KMS-11 (cell line): ENCODE measurements at regions not wholly inside any gene's neighbourhood (a gene's known extent, or its start where the extent isn't known, plus 50 kb on each side); places are given as distances from the start of the nearest gene placed in this dataset.

Experiments used
- H2AFZ ChIP-seq: fragments of 200-600 bp; sonication (generic); 2 replicates; pipeline ENCODE4 v1.6.1; 2016; ENCODE audit warnings: antibody characterized with exemption, mixed run types, low read depth
- H3K27ac ChIP-seq: fragments of 200-600 bp; sonication (generic); 2 replicates; pipeline ENCODE4 v1.6.1; 2016; ENCODE audit warnings: mild to moderate bottlenecking, mixed run types
- H3K27me3 ChIP-seq: fragments of 200-600 bp; sonication (generic); 2 replicates; pipeline ENCODE4 v1.6.1; 2017; ENCODE audit warnings: mild to moderate bottlenecking, low read depth, mixed run types, moderate library complexity; ENCODE audit not compliant: insufficient read depth
- H3K36me3 ChIP-seq: fragments of 200-600 bp; sonication (generic); 2 replicates; pipeline ENCODE4 v1.6.1; 2017; ENCODE audit warnings: mild to moderate bottlenecking, mixed run types; ENCODE audit not compliant: insufficient read depth
- H3K4me1 ChIP-seq: fragments of 200-600 bp; sonication (generic); 2 replicates; pipeline ENCODE4 v1.6.1; 2016; ENCODE audit warnings: mild to moderate bottlenecking, low read depth, mixed run types; ENCODE audit not compliant: poor library complexity, severe bottlenecking
- H3K4me2 ChIP-seq: fragments of 200-600 bp; sonication (generic); 2 replicates; pipeline ENCODE4 v1.7.0; 2016; ENCODE audit warnings: mild to moderate bottlenecking, mixed run types
- H3K4me3 ChIP-seq: fragments of 200-600 bp; sonication (generic); IDR thresholded peaks from 2 replicates; pipeline ENCODE4 v1.6.1; 2017; ENCODE audit warnings: low read depth, low read length, mixed read lengths; ENCODE audit not compliant: insufficient read depth
- H3K79me2 ChIP-seq: fragments of 200-600 bp; sonication (generic); 2 replicates; pipeline ENCODE4 v1.6.1; 2016; ENCODE audit warnings: low read depth, mixed run types; ENCODE audit not compliant: insufficient read depth
- H3K9ac ChIP-seq: fragments of 200-600 bp; sonication (generic); 2 replicates; pipeline ENCODE4 v1.6.1; 2016; ENCODE audit warnings: mild to moderate bottlenecking, mixed run types
- H4K20me1 ChIP-seq: fragments of 200-600 bp; sonication (generic); 2 replicates; pipeline ENCODE4 v1.6.1; 2016; ENCODE audit warnings: mild to moderate bottlenecking, mixed run types; ENCODE audit not compliant: insufficient read depth
- TF ChIP-seq, protein P1 (sequence below): fragments of 200-600 bp; sonication (generic); conservative IDR thresholded peaks from 2 replicates; pipeline ENCODE4 v1.6.1; 2017; ENCODE audit warnings: low read depth, mild to moderate bottlenecking, antibody characterized with exemption, low read length, moderate library complexity, mixed read lengths

DNA sequence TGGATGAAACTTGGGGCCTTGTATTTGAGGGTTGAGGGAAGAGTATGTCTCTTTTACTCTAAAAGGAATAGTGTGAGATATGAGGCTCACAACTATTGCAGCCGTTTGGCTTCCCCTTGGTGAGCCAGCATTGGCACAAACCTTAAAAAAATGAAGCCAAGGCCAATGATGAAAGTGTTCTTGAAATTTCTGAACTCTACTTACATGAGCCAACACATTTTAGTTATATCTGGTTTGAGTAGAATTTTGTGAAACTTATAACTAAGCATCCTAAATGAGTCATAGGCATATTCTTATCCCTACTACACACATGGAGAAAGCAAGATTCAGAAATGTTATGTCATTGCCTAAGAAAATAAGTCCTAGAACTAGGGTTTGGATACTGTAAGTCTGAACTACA is 55.3 kb upstream of the ACSS3 start:
- TF ChIP-seq, protein P1, sequence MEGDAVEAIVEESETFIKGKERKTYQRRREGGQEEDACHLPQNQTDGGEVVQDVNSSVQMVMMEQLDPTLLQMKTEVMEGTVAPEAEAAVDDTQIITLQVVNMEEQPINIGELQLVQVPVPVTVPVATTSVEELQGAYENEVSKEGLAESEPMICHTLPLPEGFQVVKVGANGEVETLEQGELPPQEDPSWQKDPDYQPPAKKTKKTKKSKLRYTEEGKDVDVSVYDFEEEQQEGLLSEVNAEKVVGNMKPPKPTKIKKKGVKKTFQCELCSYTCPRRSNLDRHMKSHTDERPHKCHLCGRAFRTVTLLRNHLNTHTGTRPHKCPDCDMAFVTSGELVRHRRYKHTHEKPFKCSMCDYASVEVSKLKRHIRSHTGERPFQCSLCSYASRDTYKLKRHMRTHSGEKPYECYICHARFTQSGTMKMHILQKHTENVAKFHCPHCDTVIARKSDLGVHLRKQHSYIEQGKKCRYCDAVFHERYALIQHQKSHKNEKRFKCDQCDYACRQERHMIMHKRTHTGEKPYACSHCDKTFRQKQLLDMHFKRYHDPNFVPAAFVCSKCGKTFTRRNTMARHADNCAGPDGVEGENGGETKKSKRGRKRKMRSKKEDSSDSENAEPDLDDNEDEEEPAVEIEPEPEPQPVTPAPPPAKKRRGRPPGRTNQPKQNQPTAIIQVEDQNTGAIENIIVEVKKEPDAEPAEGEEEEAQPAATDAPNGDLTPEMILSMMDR, result no peak
- no peaks in the 10 kb centered on the region for H3K36me3 ChIP-seq
- no peak overlapping the region for H2AFZ ChIP-seq
- H3K4me3 ChIP-seq, result no peak overlapping the region
- no peaks in the 10 kb centered on the region for H3K27me3 ChIP-seq
- no peaks in the 10 kb centered on the region for H3K4me1 ChIP-seq
- no peak overlapping the region for H3K9ac ChIP-seq
- no peak overlapping the region for H3K4me2 ChIP-seq
- H3K27ac ChIP-seq, result no peak overlapping the region
- H3K79me2 ChIP-seq, result no peaks in the 10 kb centered on the region
- no peaks in the 10 kb centered on the region for H4K20me1 ChIP-seq

DNA sequence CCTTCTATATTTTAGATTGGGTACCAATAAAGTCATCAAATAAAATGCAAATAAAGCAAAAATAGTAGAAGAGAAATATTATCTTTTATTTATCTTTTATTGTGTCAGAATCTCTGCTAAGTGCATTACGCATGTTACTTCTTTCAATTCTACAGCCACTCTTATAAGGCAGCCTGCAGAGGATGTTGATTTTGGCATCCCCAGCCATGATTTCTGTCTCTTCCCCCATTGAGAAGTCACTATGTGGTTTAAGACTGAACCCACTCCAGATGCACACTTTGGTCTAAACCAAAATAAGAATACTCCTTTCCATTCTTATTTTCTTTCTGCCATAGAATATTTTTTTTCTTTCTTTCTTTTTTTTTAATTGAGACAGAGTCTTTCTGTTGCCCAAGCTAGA is 56.0 kb upstream of the ACSS3 start:
- H3K79me2 ChIP-seq, result no peaks in the 10 kb centered on the region
- H4K20me1 ChIP-seq, result no peaks in the 10 kb centered on the region
- H3K9ac ChIP-seq, result no peak overlapping the region
- no peaks in the 10 kb centered on the region for H3K4me1 ChIP-seq
- H3K4me2 ChIP-seq, result no peak overlapping the region
- H3K4me3 ChIP-seq, result no peak overlapping the region
- no peak overlapping the region for H2AFZ ChIP-seq
- no peaks in the 10 kb centered on the region for H3K27me3 ChIP-seq
- TF ChIP-seq, protein P1, result no peak
- H3K27ac ChIP-seq, result no peak overlapping the region
- no peaks in the 10 kb centered on the region for H3K36me3 ChIP-seq

DNA sequence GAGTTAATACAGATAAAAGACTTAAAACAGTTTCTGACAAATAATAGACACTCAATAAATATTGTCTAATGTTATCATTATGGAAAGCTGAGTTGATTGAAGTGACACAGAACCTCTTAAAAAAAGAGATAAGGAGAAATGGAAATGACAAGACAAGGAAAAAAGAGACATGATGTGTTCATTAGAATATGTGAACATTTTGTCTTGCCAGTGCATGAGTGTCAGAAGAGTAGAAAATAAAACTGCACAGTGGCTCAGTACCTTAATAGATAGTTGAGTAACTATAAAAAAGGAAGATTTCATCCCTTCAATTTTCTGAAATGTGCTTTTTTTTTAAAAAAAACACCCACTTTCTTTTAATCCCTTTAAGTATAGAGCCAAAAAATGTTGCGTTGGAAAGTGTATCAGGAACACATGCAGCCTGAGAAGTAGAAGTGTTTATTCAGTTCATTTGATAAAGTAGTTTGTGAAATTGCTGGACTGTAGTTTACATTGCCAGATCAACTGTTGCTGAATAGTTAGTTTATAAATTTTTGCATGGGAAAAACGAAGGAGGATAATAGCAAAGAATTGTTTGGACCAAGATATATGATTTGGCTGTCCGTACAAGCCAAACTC is 56.6 kb upstream of the ACSS3 start:
- H3K27ac ChIP-seq, result no peak overlapping the region
- no peak overlapping the region for H3K9ac ChIP-seq
- no peaks in the 10 kb centered on the region for H4K20me1 ChIP-seq
- TF ChIP-seq, protein P1, result no peak
- no peak overlapping the region for H3K4me3 ChIP-seq
- H3K4me1 ChIP-seq, result no peaks in the 10 kb centered on the region
- H3K27me3 ChIP-seq, result no peaks in the 10 kb centered on the region
- H3K4me2 ChIP-seq, result no peak overlapping the region
- H3K79me2 ChIP-seq, result no peaks in the 10 kb centered on the region
- H3K36me3 ChIP-seq, result no peaks in the 10 kb centered on the region
- H2AFZ ChIP-seq, result no peak overlapping the region

DNA sequence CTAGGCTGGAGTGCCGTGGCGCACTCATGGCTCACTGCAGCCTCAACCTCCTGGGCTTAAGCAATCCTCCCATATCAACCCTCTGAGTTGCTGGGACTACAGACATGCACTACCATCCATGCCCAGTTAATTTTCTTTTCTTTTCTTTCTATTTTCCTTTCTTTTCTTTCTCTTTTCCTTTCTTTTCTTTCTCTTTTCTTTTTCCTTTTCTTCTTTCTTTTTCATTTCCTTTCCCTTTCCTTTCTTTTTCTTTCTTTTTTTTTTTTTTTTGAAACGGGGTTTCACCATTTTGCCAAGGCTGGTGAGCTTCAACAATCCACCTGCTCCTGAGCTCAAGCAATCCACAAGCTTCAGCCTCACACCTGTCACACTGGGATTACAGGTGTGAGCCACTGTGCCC is 60.1 kb upstream of the ACSS3 start:
- Histone ChIP-seq H3K4me1 (no peaks in the 10 kb centered on the region), H4K20me1 (no peaks in the 10 kb centered on the region), H3K27ac (no peak overlapping the region), H3K27me3 (no peaks in the 10 kb centered on the region), H3K4me3 (no peak overlapping the region), H2AFZ (no peak overlapping the region), H3K79me2 (no peaks in the 10 kb centered on the region), H3K36me3 (no peaks in the 10 kb centered on the region), H3K4me2 (no peak overlapping the region), H3K9ac (no peak overlapping the region)
- TF ChIP-seq, protein P1, result no peak
